ENCODE measurements at regions not wholly inside any gene's neighbourhood (a gene's known extent, or its start where the extent isn't known, plus 50 kb on each side); places are given as distances from the start of the nearest gene placed in this dataset.

DNA sequence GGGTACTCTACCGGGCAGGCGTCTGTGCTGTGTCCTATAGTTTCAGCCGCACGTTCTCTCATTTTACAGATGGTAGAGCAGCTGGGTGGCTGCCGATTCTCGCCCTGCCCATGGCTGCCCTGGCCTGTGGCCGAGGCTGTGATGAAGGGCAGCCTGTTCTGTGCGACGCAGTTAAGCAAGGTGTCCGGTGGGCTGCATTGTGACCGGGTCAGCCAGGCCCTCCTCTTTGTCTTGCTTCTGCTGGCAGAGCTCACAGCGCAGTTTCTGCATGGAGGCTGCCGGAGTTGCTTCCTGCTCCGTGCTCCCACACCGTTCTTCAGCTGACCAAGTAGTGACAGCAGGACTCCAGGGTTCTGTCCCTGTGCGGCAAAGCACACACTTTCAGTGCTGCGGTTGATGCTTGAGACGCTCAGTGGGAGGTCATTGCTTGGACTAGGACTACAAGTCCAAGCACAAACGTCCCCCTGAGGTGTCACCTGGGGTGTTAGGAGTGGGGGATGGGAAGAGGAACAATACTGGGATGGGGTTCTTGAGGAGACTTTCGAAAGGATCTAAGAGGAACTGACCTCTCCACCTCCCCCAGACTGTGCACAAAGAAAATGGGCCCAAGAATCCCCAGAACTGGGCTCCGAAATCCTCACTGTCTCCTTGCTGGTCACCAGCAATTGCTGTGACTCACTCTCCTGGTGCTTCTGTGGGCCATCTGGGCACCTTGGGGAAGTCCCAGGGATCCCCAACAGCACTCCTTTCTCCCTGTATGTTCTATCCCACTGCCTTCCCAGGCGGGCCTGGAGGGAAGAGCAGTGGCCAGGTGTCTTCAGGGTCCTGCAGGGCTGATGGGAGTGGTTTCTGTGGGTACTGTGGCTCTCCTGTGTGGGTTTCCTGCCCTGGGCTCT lies 58.2 kb downstream of the GADD45G start:
- TF ChIP-seq, protein P1, sequence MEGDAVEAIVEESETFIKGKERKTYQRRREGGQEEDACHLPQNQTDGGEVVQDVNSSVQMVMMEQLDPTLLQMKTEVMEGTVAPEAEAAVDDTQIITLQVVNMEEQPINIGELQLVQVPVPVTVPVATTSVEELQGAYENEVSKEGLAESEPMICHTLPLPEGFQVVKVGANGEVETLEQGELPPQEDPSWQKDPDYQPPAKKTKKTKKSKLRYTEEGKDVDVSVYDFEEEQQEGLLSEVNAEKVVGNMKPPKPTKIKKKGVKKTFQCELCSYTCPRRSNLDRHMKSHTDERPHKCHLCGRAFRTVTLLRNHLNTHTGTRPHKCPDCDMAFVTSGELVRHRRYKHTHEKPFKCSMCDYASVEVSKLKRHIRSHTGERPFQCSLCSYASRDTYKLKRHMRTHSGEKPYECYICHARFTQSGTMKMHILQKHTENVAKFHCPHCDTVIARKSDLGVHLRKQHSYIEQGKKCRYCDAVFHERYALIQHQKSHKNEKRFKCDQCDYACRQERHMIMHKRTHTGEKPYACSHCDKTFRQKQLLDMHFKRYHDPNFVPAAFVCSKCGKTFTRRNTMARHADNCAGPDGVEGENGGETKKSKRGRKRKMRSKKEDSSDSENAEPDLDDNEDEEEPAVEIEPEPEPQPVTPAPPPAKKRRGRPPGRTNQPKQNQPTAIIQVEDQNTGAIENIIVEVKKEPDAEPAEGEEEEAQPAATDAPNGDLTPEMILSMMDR (IDR thresholded peaks at IDR 0.05): no peak
- no peak for TF ChIP-seq POLR2AphosphoS5 (IDR thresholded peaks at IDR 0.05)
- TF ChIP-seq POLR2A (IDR thresholded peaks at IDR 0.05): no peak
